Progenitor cell of endocrine pancreas (in vitro differentiated cells): ENCODE measurements at regions not wholly inside any gene's neighbourhood (a gene's known extent, or its start where the extent isn't known, plus 50 kb on each side); places are given as distances from the start of the nearest gene placed in this dataset.

Source experiments
- DNase-seq: peaks from one replicate; pipeline ENCODE4 v3.0.0; 2021; ENCODE audit warnings: low spot score; ENCODE audit not compliant: unreplicated experiment
- H3K27ac Mint-ChIP-seq: 2 replicates; pipeline ENCODE4 v1.8.0; 2021; ENCODE audit warnings: mild to moderate bottlenecking, moderate library complexity, mixed read lengths
- H3K27me3 Mint-ChIP-seq: 2 replicates; pipeline ENCODE4 v1.8.0; 2021; ENCODE audit warnings: mixed read lengths
- H3K36me3 Mint-ChIP-seq: 2 replicates; pipeline ENCODE4 v1.8.0; 2022; ENCODE audit warnings: mixed read lengths; ENCODE audit not compliant: insufficient read depth
- H3K4me1 Mint-ChIP-seq: 2 replicates; pipeline ENCODE4 v1.8.0; 2021; ENCODE audit warnings: low read depth, mixed read lengths
- H3K4me3 Mint-ChIP-seq: 2 replicates; pipeline ENCODE4 v1.8.0; 2021; ENCODE audit warnings: low read depth, mild to moderate bottlenecking, moderate library complexity, mixed read lengths
- H3K9me3 Mint-ChIP-seq: 2 replicates; pipeline ENCODE4 v1.8.0; 2021; ENCODE audit warnings: low read depth, mixed read lengths
- TF ChIP-seq, protein P1 (sequence below): fragments of 200-600 bp; sonication (generic); IDR thresholded peaks from one replicate; pipeline ENCODE4 v1.5.0; 2021; ENCODE audit warnings: antibody characterized with exemption, mild to moderate bottlenecking; ENCODE audit not compliant: unreplicated experiment

DNA sequence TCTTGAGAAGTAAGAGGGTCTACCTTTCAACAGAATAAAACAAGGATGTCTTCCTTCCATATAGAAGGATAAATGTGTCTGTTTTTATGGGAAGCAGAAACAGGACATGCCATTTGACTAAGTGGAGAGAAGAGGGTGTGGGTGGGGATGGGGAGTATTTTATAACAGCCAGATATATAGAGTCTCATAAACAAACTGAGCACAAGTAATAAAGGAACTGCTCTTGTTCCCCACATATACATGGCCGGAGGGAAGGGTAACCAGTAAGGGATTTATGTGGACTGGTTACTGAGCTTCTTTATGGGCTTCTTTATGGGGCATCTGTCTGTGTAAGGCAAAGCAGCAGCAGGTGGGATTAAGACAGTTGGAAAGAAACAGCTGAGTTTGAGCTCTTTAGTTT, 558.1 kb downstream of the REEP3 start:
- Mint-ChIP-seq H3K27ac (no peak overlapping the region), H3K4me1 (peaks cover 21% of the 10 kb centered on the region), H3K4me3 (no peak overlapping the region), H3K27me3 (no peaks in the 10 kb centered on the region), H3K36me3 (no peaks in the 10 kb centered on the region), H3K9me3 (no peaks in the 10 kb centered on the region)
- TF ChIP-seq, protein P1, sequence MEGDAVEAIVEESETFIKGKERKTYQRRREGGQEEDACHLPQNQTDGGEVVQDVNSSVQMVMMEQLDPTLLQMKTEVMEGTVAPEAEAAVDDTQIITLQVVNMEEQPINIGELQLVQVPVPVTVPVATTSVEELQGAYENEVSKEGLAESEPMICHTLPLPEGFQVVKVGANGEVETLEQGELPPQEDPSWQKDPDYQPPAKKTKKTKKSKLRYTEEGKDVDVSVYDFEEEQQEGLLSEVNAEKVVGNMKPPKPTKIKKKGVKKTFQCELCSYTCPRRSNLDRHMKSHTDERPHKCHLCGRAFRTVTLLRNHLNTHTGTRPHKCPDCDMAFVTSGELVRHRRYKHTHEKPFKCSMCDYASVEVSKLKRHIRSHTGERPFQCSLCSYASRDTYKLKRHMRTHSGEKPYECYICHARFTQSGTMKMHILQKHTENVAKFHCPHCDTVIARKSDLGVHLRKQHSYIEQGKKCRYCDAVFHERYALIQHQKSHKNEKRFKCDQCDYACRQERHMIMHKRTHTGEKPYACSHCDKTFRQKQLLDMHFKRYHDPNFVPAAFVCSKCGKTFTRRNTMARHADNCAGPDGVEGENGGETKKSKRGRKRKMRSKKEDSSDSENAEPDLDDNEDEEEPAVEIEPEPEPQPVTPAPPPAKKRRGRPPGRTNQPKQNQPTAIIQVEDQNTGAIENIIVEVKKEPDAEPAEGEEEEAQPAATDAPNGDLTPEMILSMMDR, result no peak
- DNase-seq, result no peak

DNA sequence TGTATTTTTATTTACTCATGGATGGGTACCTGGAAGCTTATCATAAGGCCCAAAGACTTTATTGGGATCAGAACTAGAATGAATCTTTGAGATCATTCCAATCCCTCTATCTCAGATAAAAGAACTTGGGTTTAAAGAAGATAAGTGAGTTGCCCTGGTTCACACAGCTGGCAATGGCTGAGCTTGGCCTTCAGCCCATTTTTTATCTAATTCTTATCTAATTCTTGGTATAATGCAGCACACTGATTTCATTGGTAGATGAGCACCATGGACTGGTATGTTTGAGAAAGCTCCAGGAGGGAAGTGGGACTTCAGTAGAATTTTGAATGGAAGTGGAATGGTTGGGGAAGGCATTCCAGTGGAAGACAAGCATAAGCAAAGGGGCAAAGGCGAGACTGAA, 558.9 kb downstream of the REEP3 start:
- DNase-seq, result no peak
- Mint-ChIP-seq H3K4me3 (no peak overlapping the region), H3K27me3 (no peaks in the 10 kb centered on the region), H3K36me3 (no peaks in the 10 kb centered on the region), H3K27ac (no peak overlapping the region), H3K9me3 (no peaks in the 10 kb centered on the region), H3K4me1 (peaks cover 19% of the 10 kb centered on the region)
- TF ChIP-seq, protein P1, result no peak

DNA sequence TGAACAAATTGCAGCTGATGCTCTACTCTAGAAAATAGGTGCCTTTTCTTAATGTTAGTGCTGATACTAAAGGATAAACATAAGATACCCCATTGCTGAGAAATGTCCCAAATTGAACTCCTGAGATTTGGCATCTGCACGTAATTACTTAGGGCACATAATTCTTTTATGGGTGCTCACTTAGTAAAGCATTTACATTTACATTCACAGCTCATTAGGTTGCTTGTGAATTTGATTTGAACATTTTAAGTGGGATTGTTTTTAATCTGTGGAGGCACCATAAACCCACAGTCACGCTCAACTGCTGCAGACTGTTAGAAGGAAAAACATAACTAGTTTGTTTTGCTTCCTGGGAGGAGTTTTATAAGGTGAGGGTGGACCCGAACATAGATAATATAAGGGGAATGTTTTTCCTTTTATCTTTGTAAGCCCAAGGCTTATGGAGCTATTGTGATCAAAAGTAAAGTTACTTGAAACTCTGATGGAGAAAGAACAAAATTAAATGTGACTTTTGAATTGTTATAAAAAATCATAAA, 560.8 kb downstream of the REEP3 start:
- TF ChIP-seq, protein P1, result no peak
- Mint-ChIP-seq H3K36me3 (no peaks in the 10 kb centered on the region), H3K27me3 (no peaks in the 10 kb centered on the region), H3K4me1 (peaks cover 11% of the 10 kb centered on the region), H3K9me3 (no peaks in the 10 kb centered on the region), H3K27ac (no peak overlapping the region), H3K4me3 (no peak overlapping the region)
- no peak for DNase-seq

DNA sequence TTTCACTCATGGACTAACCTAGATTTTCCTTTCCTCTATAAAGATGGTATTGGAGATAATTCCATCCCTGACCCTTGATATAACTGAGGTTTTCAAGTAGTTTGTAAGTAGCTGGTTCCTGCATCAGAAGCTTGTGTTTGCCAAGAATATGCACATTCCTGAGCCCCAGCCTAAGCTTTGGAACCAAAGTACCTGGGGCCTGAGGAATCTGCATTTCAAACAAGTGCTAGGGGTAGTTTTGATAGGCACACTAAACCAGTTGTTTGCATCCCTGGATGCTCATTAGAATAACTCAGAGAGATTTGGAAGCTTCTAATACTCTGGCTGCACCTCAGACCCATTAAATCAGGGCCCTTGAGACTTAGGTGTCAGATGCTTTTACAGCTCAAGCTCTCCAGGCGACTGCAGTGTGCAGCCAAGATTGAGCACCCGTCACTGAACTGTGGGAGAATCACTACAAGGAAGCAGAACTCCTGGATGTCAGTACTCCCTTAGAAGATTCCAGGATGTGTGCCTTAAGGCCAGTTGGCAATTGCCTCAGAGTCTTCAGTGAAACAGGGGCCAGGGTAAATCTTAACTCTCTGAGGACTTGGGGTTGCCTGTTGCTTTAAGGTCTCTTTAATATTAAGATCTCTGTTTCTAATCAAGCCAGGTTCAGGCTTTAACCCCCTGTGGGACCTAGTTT, 565.0 kb downstream of the REEP3 start:
- Mint-ChIP-seq H3K4me1 (peaks cover 7% of the 10 kb centered on the region), H3K27me3 (no peaks in the 10 kb centered on the region), H3K9me3 (no peaks in the 10 kb centered on the region), H3K27ac (no peak overlapping the region), H3K4me3 (no peak overlapping the region), H3K36me3 (no peaks in the 10 kb centered on the region)
- TF ChIP-seq, protein P1, result no peak
- no peak for DNase-seq

DNA sequence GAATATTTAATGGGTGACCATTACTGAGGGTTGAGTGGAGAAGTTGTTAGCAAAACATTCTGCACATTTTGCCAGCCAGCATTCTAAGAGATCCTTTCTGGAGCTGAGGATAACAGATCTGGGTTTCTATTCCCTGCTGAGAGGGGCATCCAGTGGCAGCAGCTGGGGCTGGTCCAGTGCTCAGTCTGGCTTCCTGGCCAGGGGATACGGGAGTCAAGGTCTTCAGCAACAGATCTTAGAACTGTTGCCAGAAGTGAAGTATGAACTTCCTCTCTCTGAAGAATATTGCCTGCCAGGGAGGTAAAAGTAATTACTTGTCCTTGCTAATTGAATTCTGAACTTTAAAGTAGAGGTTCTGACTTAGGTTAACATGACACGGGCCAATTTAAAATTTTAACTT, 568.4 kb downstream of the REEP3 start:
- Mint-ChIP-seq H3K36me3 (no peaks in the 10 kb centered on the region), H3K27ac (no peak overlapping the region), H3K9me3 (no peaks in the 10 kb centered on the region), H3K4me3 (no peak overlapping the region), H3K27me3 (no peaks in the 10 kb centered on the region), H3K4me1 (peaks cover 1% of the 10 kb centered on the region)
- TF ChIP-seq, protein P1, result no peak
- DNase-seq, result no peak
